WERI-Rb-1 (cell line): ENCODE measurements at regions not wholly inside any gene's neighbourhood (a gene's known extent, or its start where the extent isn't known, plus 50 kb on each side); places are given as distances from the start of the nearest gene placed in this dataset.

ENCODE experiments used
- DNase-seq: peaks from one replicate; pipeline ENCODE4 v3.0.0-alpha.2; 2020
- H3K27ac ChIP-seq: fragments of 250-450 bp; sonication (Bioruptor Pico); 2 replicates; pipeline ENCODE4 v1.5.1; 2020; ENCODE audit warnings: mild to moderate bottlenecking, moderate library complexity
- H3K27me3 ChIP-seq: fragments of 250-450 bp; sonication (Bioruptor Pico); 2 replicates; pipeline ENCODE4 v1.5.1; 2021; ENCODE audit warnings: mild to moderate bottlenecking, low read depth, moderate library complexity; ENCODE audit not compliant: insufficient read depth, severe bottlenecking
- H3K36me3 ChIP-seq: fragments of 250-450 bp; sonication (Bioruptor Pico); 2 replicates; pipeline ENCODE4 v1.5.1; 2020; ENCODE audit warnings: mild to moderate bottlenecking, moderate library complexity
- H3K4me3 ChIP-seq: 2 replicates; pipeline ENCODE4 v1.5.1; 2011; ENCODE audit warnings: low read depth, mild to moderate bottlenecking, control low read depth, low read length
- H3K9me3 ChIP-seq: fragments of 250-450 bp; sonication (Bioruptor Pico); 2 replicates; pipeline ENCODE4 v1.5.1; 2021; ENCODE audit warnings: mild to moderate bottlenecking, moderate library complexity; ENCODE audit not compliant: severe bottlenecking
- TF ChIP-seq, protein P1 (sequence below): IDR thresholded peaks from 2 replicates; pipeline ENCODE4 v1.5.1; 2011; ENCODE audit warnings: low read depth, mild to moderate bottlenecking, control low read depth, inconsistent platforms, low read length

DNA sequence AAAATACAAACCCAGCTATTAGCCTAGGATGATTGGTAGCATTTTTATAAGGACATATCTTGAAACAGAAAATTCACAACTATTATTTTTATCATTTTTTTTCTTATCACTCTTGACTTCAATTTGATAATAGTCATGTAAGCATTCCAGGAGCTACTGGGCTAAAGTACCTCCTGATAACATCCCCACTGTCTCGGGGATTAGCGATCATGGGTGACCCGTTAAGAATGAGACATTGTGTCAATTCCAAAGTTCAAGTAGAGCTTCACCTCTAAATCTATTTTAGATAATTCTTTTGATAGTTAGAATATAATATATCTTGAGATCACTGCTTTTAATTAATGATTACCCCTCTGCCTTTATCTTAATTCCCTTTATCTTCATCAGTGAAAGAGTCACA lies 1204.5 kb upstream of the CHAC2 start:
- TF ChIP-seq, protein P1, sequence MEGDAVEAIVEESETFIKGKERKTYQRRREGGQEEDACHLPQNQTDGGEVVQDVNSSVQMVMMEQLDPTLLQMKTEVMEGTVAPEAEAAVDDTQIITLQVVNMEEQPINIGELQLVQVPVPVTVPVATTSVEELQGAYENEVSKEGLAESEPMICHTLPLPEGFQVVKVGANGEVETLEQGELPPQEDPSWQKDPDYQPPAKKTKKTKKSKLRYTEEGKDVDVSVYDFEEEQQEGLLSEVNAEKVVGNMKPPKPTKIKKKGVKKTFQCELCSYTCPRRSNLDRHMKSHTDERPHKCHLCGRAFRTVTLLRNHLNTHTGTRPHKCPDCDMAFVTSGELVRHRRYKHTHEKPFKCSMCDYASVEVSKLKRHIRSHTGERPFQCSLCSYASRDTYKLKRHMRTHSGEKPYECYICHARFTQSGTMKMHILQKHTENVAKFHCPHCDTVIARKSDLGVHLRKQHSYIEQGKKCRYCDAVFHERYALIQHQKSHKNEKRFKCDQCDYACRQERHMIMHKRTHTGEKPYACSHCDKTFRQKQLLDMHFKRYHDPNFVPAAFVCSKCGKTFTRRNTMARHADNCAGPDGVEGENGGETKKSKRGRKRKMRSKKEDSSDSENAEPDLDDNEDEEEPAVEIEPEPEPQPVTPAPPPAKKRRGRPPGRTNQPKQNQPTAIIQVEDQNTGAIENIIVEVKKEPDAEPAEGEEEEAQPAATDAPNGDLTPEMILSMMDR = no peak
- no peak overlapping the region for H3K4me3 ChIP-seq
- H3K27ac ChIP-seq = no peak overlapping the region
- no peak for DNase-seq
- H3K36me3 ChIP-seq = no peaks in the 10 kb centered on the region
- H3K9me3 ChIP-seq = no peaks in the 10 kb centered on the region
- no peaks in the 10 kb centered on the region for H3K27me3 ChIP-seq

DNA sequence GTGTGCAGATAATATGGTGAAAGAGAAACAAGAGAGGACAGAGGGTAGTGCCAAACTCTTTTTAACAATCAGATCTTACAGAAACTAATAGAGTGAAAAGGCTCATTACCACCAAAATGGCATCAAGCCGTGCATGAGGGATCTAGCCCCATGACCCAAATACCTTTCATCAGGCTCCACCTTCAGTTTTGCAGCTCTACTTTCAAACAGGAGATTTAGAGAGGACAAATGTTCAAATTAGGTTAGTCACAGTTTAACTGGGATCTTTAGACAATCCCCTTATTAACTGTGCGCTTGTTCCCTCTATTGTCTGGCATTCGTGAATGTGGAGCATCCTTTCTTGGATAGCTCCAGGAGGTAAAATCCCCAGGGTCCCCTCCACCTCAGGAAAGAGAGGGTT lies 1209.3 kb upstream of the CHAC2 start:
- H3K9me3 ChIP-seq = no peaks in the 10 kb centered on the region
- H3K27ac ChIP-seq = no peak overlapping the region

DNA sequence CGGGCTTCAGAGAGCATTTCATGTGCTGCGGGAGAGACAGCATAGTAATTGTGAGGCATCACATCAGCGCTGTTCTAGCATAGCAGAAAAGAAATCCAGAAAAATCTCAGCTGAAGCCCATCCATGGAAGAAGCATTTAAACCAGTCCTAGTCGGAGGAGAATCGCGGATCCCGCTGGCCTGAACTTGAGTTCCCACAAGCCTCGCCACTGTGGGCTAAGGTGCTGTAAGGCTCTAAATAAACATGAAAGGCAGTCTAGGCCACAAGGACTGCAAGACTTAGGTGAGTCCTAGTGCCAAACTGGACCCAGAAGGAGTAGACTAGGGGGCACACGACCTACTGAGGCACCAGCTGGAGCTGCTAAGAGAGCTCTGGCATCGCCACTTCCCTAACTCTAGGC lies 1225.3 kb upstream of the CHAC2 start:
- no peaks in the 10 kb centered on the region for H3K36me3 ChIP-seq
- H3K27me3 ChIP-seq = no peaks in the 10 kb centered on the region
- H3K27ac ChIP-seq = no peak overlapping the region
- TF ChIP-seq, protein P1 = no peak
- H3K9me3 ChIP-seq = no peaks in the 10 kb centered on the region
- no peak overlapping the region for H3K4me3 ChIP-seq
- DNase-seq = no peak

More for the DNA sequence above, 1209.3 kb upstream of the CHAC2 start:
- no peaks in the 10 kb centered on the region for H3K36me3 ChIP-seq
- no peak for DNase-seq
- TF ChIP-seq, protein P1 = no peak
- H3K27me3 ChIP-seq = no peaks in the 10 kb centered on the region
- H3K4me3 ChIP-seq = no peak overlapping the region

DNA sequence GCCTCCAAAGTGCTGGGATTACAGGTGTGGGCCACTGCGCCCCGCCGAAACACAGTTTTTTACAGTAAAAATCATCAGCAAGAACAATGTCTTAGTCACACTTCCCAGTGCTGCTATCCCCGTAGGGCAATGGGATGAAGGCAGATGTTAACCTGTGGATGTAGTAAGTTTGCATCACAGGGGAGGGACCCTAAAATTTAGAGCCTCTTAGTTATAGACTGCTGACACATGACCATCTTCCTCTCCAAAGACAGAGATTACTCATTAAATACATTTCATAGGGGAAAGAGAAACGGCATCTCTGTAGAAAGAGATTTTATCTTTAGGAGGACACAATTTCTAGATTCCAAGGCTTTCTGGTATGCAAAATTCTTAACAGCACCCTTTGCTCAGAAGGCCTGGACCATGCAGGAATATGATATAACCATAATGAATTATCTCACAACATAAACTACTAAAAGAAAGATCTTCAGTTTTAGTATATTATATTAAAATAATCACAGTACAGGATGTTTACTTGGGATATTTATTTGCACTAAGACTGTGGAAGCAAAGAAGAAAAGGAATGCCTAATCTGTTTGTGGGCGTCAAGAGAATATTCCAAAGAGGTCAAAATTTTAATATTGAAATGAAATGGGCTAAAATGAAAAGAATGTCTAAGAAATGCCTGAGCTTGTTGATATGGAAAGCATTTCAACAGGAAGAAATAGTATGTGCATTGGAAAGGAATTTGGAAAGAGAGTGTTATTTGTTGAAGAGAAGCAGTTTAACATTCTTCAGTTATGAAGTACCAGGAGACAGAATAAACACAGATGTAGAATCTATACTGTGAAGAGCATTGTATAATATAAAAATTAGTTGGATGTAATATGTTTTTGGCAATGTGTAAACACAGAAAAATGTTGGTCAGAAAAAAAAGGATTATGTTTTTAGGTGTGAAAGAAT lies 1228.3 kb upstream of the CHAC2 start:
- no peak overlapping the region for H3K27ac ChIP-seq
- no peaks in the 10 kb centered on the region for H3K9me3 ChIP-seq
- H3K27me3 ChIP-seq = no peaks in the 10 kb centered on the region
- DNase-seq = no peak
- no peaks in the 10 kb centered on the region for H3K36me3 ChIP-seq
- TF ChIP-seq, protein P1 = no peak
- no peak overlapping the region for H3K4me3 ChIP-seq

DNA sequence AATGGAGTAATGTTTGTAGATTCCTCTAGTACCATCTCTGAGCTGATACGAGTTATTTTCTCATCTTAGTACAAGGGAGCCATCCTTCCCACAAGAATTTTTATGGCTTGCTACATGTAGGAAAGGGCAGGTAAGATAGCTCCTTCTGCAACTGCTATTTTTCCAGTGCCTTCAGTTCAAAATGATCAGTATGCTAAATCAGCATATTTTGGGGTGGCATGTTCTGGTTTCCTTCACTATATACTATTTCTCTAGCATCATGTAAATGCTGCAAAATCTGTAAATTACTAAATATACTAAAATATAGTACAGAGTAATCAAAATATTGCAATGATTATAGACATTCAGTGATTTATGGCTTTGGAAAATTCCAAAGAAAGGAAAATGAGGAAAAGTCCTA lies 1230.0 kb upstream of the CHAC2 start:
- Histone ChIP-seq H3K27me3 (no peaks in the 10 kb centered on the region), H3K36me3 (no peaks in the 10 kb centered on the region), H3K4me3 (no peak overlapping the region), H3K27ac (no peak overlapping the region), H3K9me3 (no peaks in the 10 kb centered on the region)
- TF ChIP-seq, protein P1 = no peak
- DNase-seq = no peak
